HPDE6-E6E7 (cell line): ENCODE measurements at regions not wholly inside any gene's neighbourhood (a gene's known extent, or its start where the extent isn't known, plus 50 kb on each side); places are given as distances from the start of the nearest gene placed in this dataset.
"Not testable (repeated sequence)": the region's sequence is repeated elsewhere in the genome, so short reads cannot be mapped to it uniquely, and the experiment has no call there.

Experiments used
- DNase-seq: peaks from one replicate; pipeline ENCODE4 v3.0.0; 2011; ENCODE audit warnings: missing footprints; ENCODE audit errors: extremely low spot score

GRCh38 chr6:86738078-86738477, 199.2 kb upstream of the HTR1E start:
- no peak for DNase-seq

GRCh38 chr6:86731631-86732030, 205.7 kb upstream of the HTR1E start:
- not testable (repeated sequence) for DNase-seq

GRCh38 chr6:86730772-86731171, 206.6 kb upstream of the HTR1E start:
- DNase-seq, result not testable (repeated sequence)

- no peak for DNase-seq
Measured at GRCh38 chr6:86730216-86730615, 207.1 kb upstream of the HTR1E start.

- DNase-seq, result no peak
Measured at GRCh38 chr6:86728976-86729375, 208.4 kb upstream of the HTR1E start.

GRCh38 chr6:86724695-86725094, 212.6 kb upstream of the HTR1E start:
- no peak for DNase-seq

- no peak for DNase-seq
Measured at GRCh38 chr6:86723729-86724128, 213.6 kb upstream of the HTR1E start.

GRCh38 chr6:86723151-86723550, 214.2 kb upstream of the HTR1E start:
- DNase-seq, result no peak

- DNase-seq, result no peak
Measured at GRCh38 chr6:86722131-86722530, 215.2 kb upstream of the HTR1E start.

- no peak for DNase-seq
Measured at GRCh38 chr6:86715676-86716075, 221.7 kb upstream of the HTR1E start.

GRCh38 chr6:86712039-86712438, 225.3 kb upstream of the HTR1E start:
- no peak for DNase-seq

- no peak for DNase-seq
Measured at GRCh38 chr6:86707545-86708120, 229.7 kb upstream of the HTR1E start.

- DNase-seq, result no peak
Measured at GRCh38 chr6:86706449-86706848, 230.9 kb upstream of the HTR1E start.

- DNase-seq, result not testable (repeated sequence)
Measured at GRCh38 chr6:86701228-86701627, 236.1 kb upstream of the HTR1E start.

- no peak for DNase-seq
Measured at GRCh38 chr6:86686496-86686895, 250.8 kb upstream of the HTR1E start.

- DNase-seq, result no peak
Measured at GRCh38 chr6:86685230-86685797, 252.0 kb upstream of the HTR1E start.

- no peak for DNase-seq
Measured at GRCh38 chr6:86683132-86683908, 254.0 kb upstream of the HTR1E start.

GRCh38 chr6:86682297-86682696, 255.0 kb upstream of the HTR1E start:
- no peak for DNase-seq

GRCh38 chr6:86681140-86681539, 256.2 kb upstream of the HTR1E start:
- not testable (repeated sequence) for DNase-seq

GRCh38 chr6:86672125-86672524, 265.2 kb upstream of the HTR1E start:
- DNase-seq, result not testable (repeated sequence)

- DNase-seq, result no peak
Measured at GRCh38 chr6:86657192-86657591, 280.1 kb upstream of the HTR1E start.

- no peak for DNase-seq
Measured at GRCh38 chr6:86629123-86629522, 308.2 kb upstream of the HTR1E start.

GRCh38 chr6:86619428-86619827, 317.9 kb upstream of the HTR1E start:
- DNase-seq, result no peak
